OCI-LY3 (cell line): ENCODE measurements at regions not wholly inside any gene's neighbourhood (a gene's known extent, or its start where the extent isn't known, plus 50 kb on each side); places are given as distances from the start of the nearest gene placed in this dataset.

Source experiments
- H2AFZ ChIP-seq: fragments of 200-600, 300-600 bp; shearing (Covaris generic); 2 replicates; pipeline ENCODE4 v1.6.0; 2014; ENCODE audit warnings: antibody characterized with exemption, low read depth, low read length
- H3K27ac ChIP-seq: fragments of 200-600, 300-600 bp; sonication (generic); 2 replicates; pipeline ENCODE4 v1.5.1; 2014; ENCODE audit warnings: mild to moderate bottlenecking, low read length, moderate library complexity, mixed read lengths
- H3K27me3 ChIP-seq: fragments of 200-600, 300-600 bp; sonication (generic); 2 replicates; pipeline ENCODE4 v1.6.1; 2014; ENCODE audit warnings: low read depth, low read length, mixed read lengths
- H3K36me3 ChIP-seq: fragments of 200-600, 300-600 bp; sonication (generic); replicated peaks from 2 replicates; pipeline ENCODE3; 2014; ENCODE audit warnings: low read depth, low read length, mixed read lengths
- H3K4me1 ChIP-seq: fragments of 300-600, 200-600 bp; sonication (generic); 2 replicates; pipeline ENCODE4 v1.6.1; 2014; ENCODE audit warnings: low read length, mixed read lengths
- H3K4me2 ChIP-seq: fragments of 200-600, 300-600 bp; sonication (generic); 2 replicates; pipeline ENCODE4 v1.6.1; 2014; ENCODE audit warnings: low read length, mixed read lengths
- H3K4me3 ChIP-seq: fragments of 300-600, 200-600 bp; sonication (generic); 2 replicates; pipeline ENCODE4 v1.5.1; 2014; ENCODE audit warnings: antibody characterized with exemption, mild to moderate bottlenecking, low read length, moderate library complexity
- H3K79me2 ChIP-seq: fragments of 300-600, 200-600 bp; shearing (Covaris generic); 2 replicates; pipeline ENCODE4 v1.6.1; 2014; ENCODE audit warnings: mild to moderate bottlenecking, low read length, mixed read lengths
- H3K9ac ChIP-seq: fragments of 300-600, 200-600 bp; shearing (Covaris generic); 2 replicates; pipeline ENCODE4 v1.6.0; 2014; ENCODE audit warnings: mild to moderate bottlenecking, low read length, moderate library complexity
- H3K9me3 ChIP-seq: fragments of 200-600, 300-600 bp; shearing (Covaris generic); 2 replicates; pipeline ENCODE4 v1.6.1; 2014; ENCODE audit warnings: low read length, mixed read lengths; ENCODE audit not compliant: insufficient read depth
- H4K20me1 ChIP-seq: fragments of 200-600, 300-600 bp; sonication (generic); 2 replicates; pipeline ENCODE4 v1.6.1; 2016; ENCODE audit warnings: low read length, mixed read lengths; ENCODE audit not compliant: insufficient read depth
- EZH2phosphoT487 ChIP-seq: fragments of 200-600 bp; shearing (Covaris generic); IDR thresholded peaks from 2 replicates; pipeline ENCODE4 v1.6.1; 2018; ENCODE audit warnings: antibody characterized with exemption, mixed run types, low read depth
- TF ChIP-seq, protein P1 (sequence below): fragments of 200-600, 300-600 bp; sonication (generic); IDR thresholded peaks from 2 replicates; pipeline ENCODE4 v1.5.1; 2014; ENCODE audit warnings: antibody characterized with exemption, low read length, low read depth

DNA sequence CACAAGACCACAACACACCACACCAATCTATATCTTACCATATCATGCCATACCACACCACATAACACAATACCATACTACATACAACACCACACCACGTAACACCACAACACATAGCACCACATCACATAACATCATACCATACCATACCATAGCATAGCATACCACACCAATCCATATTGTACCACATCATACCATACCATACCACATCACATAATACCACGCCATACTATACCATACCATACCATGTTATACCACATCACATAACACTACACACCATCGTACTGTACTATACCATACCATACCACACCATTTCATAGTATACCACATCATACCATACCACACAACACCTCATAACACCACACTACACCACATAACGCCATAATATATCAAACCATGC lies 335.2 kb upstream of the VWC2 start:
- Histone ChIP-seq H2AFZ (no peak overlapping the region), H3K36me3 (no peaks in the 10 kb centered on the region), H4K20me1 (no peaks in the 10 kb centered on the region), H3K9ac (no peak overlapping the region), H3K4me2 (no peak overlapping the region), H3K27me3 (no peaks in the 10 kb centered on the region), H3K4me1 (peaks cover 7% of the 10 kb centered on the region; the same call in 1 of the 2 replicates), H3K79me2 (no peaks in the 10 kb centered on the region), H3K4me3 (no peak overlapping the region), H3K9me3 (no peaks in the 10 kb centered on the region), H3K27ac (no peak overlapping the region)
- TF ChIP-seq, protein P1, sequence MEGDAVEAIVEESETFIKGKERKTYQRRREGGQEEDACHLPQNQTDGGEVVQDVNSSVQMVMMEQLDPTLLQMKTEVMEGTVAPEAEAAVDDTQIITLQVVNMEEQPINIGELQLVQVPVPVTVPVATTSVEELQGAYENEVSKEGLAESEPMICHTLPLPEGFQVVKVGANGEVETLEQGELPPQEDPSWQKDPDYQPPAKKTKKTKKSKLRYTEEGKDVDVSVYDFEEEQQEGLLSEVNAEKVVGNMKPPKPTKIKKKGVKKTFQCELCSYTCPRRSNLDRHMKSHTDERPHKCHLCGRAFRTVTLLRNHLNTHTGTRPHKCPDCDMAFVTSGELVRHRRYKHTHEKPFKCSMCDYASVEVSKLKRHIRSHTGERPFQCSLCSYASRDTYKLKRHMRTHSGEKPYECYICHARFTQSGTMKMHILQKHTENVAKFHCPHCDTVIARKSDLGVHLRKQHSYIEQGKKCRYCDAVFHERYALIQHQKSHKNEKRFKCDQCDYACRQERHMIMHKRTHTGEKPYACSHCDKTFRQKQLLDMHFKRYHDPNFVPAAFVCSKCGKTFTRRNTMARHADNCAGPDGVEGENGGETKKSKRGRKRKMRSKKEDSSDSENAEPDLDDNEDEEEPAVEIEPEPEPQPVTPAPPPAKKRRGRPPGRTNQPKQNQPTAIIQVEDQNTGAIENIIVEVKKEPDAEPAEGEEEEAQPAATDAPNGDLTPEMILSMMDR: no peak
- no peak for TF ChIP-seq EZH2phosphoT487

DNA sequence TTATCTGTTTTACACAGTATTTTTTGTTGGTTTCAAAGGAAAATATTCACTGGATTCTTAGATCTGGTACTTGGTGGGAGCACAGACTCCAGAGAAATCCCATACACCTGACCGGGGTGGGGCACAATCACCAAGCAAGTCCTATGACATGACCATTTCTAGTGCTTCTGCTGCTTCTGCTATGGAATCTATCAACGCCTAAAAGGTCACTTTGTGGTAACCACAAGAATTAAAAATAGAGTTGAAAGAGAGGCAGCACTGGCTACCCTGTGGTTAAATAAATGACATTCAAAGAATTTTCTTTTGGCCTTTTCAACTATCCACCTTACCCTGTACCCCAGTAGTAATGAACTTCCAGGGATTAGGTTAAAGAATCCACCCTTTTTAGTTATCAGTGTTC lies 329.9 kb upstream of the VWC2 start:
- Histone ChIP-seq H2AFZ (no peak overlapping the region), H3K27ac (no peak overlapping the region), H3K27me3 (no peaks in the 10 kb centered on the region), H3K9ac (no peak overlapping the region), H3K9me3 (no peaks in the 10 kb centered on the region), H3K36me3 (no peaks in the 10 kb centered on the region), H3K4me2 (no peak overlapping the region), H4K20me1 (no peaks in the 10 kb centered on the region), H3K79me2 (no peaks in the 10 kb centered on the region), H3K4me1 (no peaks in the 10 kb centered on the region), H3K4me3 (no peak overlapping the region)
- TF ChIP-seq, protein P1: no peak
- TF ChIP-seq EZH2phosphoT487: no peak

DNA sequence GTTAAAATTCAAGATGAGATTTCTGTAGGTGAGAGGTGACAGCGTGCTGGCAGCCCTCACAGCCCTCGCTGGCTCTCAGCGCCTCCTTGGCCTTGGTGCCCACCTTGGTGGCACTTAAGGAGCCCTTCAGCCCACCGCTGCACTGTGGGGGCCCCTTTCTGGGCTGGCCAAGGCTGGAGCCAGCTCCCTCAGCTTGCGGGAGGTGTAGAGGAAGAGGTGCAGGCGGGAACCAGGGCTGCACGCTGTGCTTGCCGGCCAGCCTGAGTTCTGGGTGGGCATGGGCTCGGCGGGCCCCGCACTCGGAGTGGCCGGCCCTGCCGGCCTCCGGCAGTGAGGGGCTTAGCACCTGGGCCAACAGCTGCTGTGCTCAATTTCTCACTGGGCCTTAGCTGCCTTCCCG lies 320.0 kb upstream of the VWC2 start:
- Histone ChIP-seq H3K27ac (no peak overlapping the region), H2AFZ (no peak overlapping the region), H3K27me3 (no peaks in the 10 kb centered on the region), H4K20me1 (no peaks in the 10 kb centered on the region), H3K4me3 (no peak overlapping the region), H3K4me1 (no peaks in the 10 kb centered on the region), H3K36me3 (no peaks in the 10 kb centered on the region), H3K4me2 (no peak overlapping the region), H3K9me3 (no peaks in the 10 kb centered on the region), H3K79me2 (no peaks in the 10 kb centered on the region), H3K9ac (no peak overlapping the region)
- TF ChIP-seq EZH2phosphoT487: no peak
- TF ChIP-seq, protein P1: no peak

DNA sequence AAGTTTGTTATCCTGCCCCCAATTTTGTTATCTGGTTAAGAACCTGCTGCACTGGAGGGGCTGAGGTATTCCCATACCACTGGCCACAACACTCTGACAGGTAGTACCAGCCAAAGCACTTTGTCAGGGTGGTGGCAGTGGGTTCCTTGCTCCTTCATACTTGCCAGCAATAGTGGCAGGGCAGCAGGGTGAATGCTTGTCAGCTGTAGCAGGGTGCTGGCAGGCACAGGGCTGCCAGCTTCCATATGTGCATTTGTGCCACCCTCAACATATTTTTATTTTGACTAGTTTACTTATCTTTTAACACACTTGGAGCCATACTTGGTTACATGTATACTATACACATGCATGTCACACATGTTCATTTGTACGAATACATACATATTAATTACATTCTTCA lies 294.0 kb upstream of the VWC2 start:
- Histone ChIP-seq H3K4me2 (no peak overlapping the region), H3K4me1 (no peaks in the 10 kb centered on the region), H3K9me3 (no peaks in the 10 kb centered on the region), H3K27me3 (no peaks in the 10 kb centered on the region), H2AFZ (no peak overlapping the region), H3K27ac (no peak overlapping the region), H4K20me1 (no peaks in the 10 kb centered on the region), H3K9ac (no peak overlapping the region), H3K79me2 (no peaks in the 10 kb centered on the region), H3K36me3 (no peaks in the 10 kb centered on the region), H3K4me3 (no peak overlapping the region)
- TF ChIP-seq, protein P1: no peak
- TF ChIP-seq EZH2phosphoT487: no peak
